ENCODE measurements at regions not wholly inside any gene's neighbourhood (a gene's known extent, or its start where the extent isn't known, plus 50 kb on each side); places are given as distances from the start of the nearest gene placed in this dataset.
"Not testable (repeated sequence)": the region's sequence is repeated elsewhere in the genome, so short reads cannot be mapped to it uniquely, and the experiment has no call there.

DNA sequence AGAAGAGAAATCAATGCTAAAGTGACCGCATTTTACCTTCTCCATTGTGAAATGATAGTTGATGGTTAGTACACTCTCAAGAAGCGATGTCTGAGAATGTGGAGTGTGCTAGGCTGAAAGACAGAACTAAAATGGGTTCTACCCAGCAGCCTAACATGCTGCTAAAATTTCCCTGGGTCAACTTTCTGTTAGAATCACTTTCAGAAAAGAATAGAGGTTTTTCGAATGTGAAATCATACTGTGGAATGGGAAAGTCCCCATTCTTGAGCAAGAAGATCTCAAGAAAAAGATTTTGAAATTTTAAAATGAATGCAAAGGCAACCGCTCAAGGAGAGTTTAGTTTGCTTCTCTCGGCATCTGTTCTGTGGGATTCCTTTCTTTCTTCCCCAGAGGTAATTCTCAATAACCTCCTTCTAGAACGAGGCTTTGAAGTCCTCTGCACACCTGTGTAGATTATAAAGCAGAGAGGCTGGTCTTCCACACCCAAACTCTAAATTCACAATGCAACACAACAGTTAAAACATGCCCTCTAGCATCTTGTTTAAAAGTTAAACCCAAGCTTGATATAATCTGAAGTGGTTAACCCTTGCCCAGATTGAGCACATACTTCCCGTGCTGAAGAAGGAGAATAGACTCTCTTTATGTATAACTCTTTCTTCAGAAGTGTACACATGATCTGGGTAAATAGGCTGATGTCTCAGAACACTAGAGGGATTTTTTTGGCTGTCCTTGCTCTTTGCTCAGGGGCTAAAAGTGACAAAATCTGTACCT is 208.7 kb upstream of the KLF3 start:
- DNase-seq (ENCODE audit: low read depth in 2 of 3, low spot score in 2 of 3): no peak

DNA sequence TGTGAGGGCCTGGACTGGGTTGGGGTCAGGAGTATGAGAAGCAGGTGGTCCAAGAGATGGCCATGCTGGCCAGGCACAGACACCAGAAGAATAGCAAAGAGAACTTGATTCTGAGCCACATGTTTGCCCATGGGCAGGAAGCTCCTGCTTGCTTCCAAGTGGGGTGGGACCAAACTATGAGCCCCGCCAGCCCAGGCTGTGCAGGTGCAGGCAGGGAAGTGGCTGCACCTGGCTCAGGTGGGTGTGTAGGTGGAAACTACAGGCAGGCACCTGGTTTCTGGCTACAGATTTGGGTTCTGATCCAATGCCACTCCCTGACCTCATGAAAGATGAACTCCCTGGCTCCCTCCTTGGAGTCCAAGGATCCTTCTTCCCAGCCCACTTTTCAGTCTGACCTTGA is 207.9 kb upstream of the KLF3 start:
- no peak for DNase-seq (ENCODE audit: low read depth in 2 of 3, low spot score in 2 of 3)

- no peak for DNase-seq (ENCODE audit: low read depth in 2 of 3, low spot score in 2 of 3)
These were observed 202.7 kb upstream of the KLF3 start for GRCh38 chr4:38461342-38461741.

DNA sequence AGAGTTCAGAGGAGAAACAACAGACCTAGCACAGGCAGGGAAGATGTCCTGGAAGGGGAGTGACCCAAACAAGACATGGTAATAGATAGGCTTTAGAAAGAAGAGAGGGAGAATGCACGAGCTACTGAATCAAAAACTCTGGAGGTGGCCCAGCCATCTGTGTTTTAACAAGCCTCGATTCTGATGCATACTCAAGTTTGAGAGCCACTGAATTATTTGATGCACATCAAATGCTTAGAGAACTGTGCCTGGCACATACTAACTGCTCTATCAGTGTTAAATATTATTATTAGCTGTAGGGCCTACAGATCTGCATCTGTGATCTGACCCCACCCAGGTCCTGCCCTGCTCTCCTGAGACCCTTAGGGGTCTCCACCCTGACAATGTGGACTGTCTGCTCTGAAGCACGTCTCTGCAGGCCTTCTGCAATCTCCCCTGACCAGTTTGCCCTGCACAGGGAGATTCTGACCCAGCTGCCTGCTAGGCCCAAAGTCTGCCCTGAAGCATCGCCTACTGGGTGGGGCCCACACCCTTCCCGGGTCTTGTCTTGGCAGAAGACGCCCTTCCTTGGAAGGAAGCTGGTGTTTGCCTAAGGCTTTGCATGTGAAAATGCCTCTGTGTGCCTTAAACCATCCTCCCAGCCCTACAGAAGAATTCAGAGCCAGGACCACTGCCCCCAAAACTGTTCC is 201.5 kb upstream of the KLF3 start:
- no peak for DNase-seq (ENCODE audit: low read depth in 2 of 3, low spot score in 2 of 3)

DNA sequence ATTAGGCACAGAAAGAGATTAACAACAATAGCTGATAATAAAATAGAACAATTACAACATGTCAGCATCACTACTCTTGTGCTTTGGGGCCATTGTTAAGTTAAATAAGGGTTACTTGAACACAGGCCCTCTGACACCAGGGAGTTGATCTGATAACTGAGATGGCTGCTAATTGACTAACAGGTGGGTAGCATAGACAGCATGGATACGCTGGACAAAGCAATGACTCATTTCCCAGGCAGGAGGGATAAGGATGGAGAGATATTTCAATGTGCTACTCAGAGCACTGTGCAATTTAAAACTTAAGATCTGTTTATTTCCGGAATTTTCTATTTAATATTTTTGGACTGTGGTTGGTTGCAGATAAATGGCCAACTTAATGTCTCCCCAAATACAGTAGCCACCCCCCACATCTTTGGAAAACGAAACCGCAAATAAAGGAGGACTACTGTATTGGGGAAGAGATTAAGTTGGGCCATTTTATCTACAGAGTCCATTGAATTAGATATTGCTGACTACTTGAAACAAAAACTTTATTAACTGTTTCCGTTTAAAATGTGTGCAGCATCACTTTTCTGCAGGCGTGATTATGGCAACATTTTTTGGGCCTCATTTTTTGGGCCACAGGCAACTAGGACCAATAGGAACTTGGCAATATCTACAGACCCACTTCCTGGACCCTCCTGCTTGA is 200.6 kb upstream of the KLF3 start:
- no peak for DNase-seq (ENCODE audit: low read depth in 2 of 3, low spot score in 2 of 3)

DNA sequence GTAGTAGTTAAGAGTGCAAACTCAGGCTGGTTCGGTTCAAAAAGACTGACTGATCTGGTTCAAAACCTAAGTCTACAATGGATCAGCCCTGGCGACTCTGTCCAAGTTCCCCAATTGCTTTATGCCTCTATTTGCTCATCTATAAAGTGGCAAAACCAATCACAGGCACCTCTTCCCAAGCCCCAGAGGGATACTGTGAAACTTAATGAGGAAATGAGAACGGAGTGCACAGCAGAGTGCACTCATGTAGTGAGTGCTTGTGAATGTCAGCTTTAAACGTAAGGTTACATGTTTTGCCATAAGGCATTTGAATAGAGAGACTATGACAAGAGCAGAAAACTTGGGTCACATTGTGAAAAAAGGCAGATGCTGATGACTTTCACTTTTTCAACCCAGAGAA is 199.7 kb upstream of the KLF3 start:
- no peak for DNase-seq (ENCODE audit: low read depth in 2 of 3, low spot score in 2 of 3)

- DNase-seq (ENCODE audit: low read depth in 2 of 3, low spot score in 2 of 3): no peak
These were observed 197.6 kb upstream of the KLF3 start for GRCh38 chr4:38466401-38466800.

DNA sequence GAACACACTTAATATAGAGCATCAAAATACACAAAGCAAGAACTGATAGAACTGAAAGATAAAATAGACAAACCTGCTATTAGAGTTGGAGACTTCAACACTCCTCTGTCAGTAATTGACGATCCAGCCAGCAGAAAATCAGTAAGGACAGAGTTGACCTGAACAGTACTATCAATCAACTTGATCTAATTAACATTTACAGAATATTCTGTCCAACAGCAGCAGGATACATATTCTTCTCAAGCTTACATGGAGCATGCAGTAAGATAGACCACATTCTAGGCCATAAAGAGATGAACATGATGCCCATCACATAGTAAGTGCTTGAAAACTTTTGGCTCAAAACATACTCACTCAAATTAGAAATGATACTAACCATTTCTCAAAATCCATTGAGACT is 196.7 kb upstream of the KLF3 start:
- DNase-seq (ENCODE audit: low read depth in 2 of 3, low spot score in 2 of 3): no peak

GRCh38 chr4:38468339-38468866 is 195.6 kb upstream of the KLF3 start:
- DNase-seq (ENCODE audit: low read depth in 2 of 3, low spot score in 2 of 3): no peak

- DNase-seq (ENCODE audit: low read depth in 2 of 3, low spot score in 2 of 3): no peak
These were observed 194.6 kb upstream of the KLF3 start for GRCh38 chr4:38469410-38469809.

- DNase-seq (ENCODE audit: low read depth in 2 of 3, low spot score in 2 of 3): no peak
These were observed 193.2 kb upstream of the KLF3 start for GRCh38 chr4:38470735-38471262.

DNA sequence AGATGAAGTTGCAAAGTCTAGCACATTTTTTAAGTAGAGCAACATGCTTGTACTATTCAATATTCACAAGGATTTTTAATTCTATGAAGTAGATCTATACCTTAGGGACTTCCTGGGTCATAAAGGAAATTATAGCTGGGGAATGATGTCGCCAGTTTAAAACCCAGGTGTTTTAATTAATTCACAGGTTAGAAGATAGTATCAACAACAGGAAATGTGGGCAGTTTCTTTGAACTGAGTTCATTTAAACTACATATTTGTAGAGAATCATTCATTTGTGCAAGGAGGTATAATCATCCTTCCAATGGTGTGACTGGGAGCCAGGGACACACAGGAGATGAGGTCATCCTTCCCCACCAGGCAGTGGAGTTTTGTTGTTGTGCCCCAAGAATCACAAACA is 181.3 kb upstream of the KLF3 start:
- DNase-seq (ENCODE audit: low read depth in 2 of 3, low spot score in 2 of 3): no peak

DNA sequence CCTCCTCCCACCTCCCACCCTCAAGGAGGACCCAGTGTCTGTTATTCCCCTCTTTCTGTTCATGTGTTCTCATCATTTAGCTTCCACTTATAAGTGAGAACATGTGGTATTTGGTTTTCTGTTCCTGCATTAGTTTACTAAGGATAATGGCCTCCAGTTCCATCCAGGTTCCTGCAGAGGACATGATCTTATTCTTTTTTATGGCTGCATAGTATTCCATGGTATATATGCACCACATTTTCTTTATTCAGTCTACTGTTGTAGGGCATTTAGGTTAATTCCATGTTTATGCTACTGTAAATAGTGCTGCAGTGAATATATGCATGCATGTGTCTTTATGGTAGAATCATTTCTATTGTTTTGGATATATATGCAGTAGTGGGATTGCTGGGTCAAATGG is 180.4 kb upstream of the KLF3 start:
- not testable (repeated sequence) for DNase-seq (ENCODE audit: low read depth in 2 of 3, low spot score in 2 of 3)

- DNase-seq (ENCODE audit: low read depth in 2 of 3, low spot score in 2 of 3): no peak
These were observed 174.8 kb upstream of the KLF3 start for GRCh38 chr4:38489011-38489861.

DNA sequence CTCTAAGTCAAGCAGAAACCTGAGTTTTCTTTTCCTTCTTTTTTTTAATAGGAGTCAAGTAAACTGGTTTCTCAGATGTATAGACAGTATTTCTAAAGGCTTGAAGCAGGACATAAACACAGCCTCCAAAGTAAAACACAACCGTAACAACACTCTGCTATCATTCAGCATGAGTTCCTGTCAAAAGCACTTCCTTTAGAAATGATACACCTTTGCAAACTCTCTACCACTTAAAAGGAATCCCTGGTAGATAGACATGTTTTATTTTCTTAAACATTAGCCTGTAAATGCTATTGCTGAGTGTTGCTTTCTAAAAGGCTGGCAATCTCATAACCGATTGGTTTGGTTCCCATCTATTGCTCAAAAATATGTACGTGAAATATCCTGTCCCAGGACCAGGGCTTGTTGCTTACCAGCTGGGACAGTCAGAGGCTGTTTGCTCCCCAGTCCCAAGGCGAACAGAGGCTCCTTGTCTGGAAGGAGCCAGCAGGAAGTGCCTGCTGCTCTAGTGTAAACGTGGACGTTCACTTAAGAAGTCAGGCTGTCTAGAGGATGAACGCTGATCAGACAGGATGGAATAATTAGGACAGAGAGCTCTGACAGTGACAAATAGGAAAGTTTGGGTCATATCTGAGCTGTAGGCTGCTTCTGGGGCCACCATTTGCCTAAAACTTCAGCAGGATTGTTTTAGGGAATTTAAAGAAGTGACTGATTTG is 173.9 kb upstream of the KLF3 start:
- DNase-seq (ENCODE audit: low read depth in 2 of 3, low spot score in 2 of 3): no peak

- DNase-seq (ENCODE audit: low read depth in 2 of 3, low spot score in 2 of 3): no peak
These were observed 173.1 kb upstream of the KLF3 start for GRCh38 chr4:38490753-38491446.

- DNase-seq (ENCODE audit: low read depth in 2 of 3, low spot score in 2 of 3): no peak
These were observed 172.0 kb upstream of the KLF3 start for GRCh38 chr4:38491854-38492478.

DNA sequence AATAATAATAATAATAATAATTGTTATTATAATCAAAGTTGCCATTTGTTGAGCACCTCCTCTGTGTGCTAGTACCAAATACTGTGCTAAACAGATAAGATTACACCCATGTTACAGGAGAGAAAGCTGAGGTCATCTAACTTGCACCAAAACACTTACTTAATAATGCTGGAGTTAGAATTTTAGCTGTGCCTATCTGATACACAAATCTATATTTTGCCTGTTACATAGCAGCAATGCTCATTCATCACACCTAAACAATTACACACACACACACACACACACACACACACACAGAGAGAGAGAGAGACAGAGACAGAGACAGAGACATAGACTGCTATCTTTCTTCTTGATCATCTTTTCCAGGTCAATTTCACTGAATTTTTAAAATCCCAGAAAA is 170.9 kb upstream of the KLF3 start:
- DNase-seq (ENCODE audit: low read depth in 2 of 3, low spot score in 2 of 3): no peak

DNA sequence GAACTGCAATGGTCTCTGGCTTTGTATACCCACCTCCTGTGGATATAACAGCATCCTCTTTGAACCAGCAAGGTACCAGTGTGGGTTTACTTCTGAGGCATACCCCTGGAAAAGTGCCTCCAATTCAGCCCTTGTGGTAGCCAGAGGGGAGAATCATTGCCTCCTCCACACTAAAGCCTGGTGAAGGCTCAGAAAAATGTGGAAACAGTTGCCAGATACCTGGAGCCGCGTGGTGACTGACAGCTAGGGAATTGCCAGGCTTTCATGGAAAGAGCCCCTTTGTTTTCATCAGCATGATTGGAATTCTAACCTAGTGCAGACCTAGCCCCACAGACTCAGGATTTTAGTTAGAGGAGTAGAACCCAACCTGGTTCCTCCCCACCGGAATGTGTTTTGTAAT is 168.6 kb upstream of the KLF3 start:
- DNase-seq (ENCODE audit: low read depth in 2 of 3, low spot score in 2 of 3): no peak
